ENCODE measurements at regions not wholly inside any gene's neighbourhood (a gene's known extent, or its start where the extent isn't known, plus 50 kb on each side); places are given as distances from the start of the nearest gene placed in this dataset.

DNA sequence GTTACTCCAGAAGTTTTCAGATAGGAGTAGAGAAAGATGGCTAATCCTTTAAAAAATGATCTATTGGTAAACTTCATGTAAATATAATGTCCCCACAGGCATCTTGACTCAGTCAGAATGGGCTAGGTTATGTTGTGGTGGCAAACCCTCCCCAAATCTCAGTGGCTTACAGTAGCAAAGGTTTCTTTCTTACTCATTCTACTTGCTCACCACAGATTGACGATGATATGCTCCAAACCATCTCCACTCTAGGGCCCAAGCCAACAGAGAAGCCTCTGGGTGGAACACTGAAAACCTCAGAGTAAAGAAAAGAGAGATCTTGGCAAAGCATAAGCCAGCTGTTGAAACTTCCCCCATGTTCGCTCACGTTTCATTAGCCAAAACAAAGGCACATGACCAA lies 146.4 kb downstream of the EMP1 start:
- in situ Hi-C loops (cut with HindIII; ENCODE audit: extremely low pct_ligation_motif_present, low pct_unique_long_range_greater_than_20kb) (no loop called here), intact Hi-C loops (cut with micrococcal nuclease; ENCODE audit: unreplicated experiment) (no loop called here)
- H3K27ac ChIP-seq (ENCODE audit: extremely low read length, insufficient read depth, low read length): no peak overlapping the region
- H3K79me2 ChIP-seq (ENCODE audit: insufficient read depth, low read length): no peaks in the 10 kb centered on the region
- H3K9ac ChIP-seq (ENCODE audit: insufficient read depth, low read depth, low read length): no peak overlapping the region
- WGBS (ENCODE audit: low lambda C conversion rate): 4% methylated on average over 3 of the region's 3 CpGs
- H3K4me3 ChIP-seq (replicated peaks in 1 of 3; ENCODE audit: insufficient read depth in 1 of 3, low read depth in 2 of 3, low read length in 3 of 3): no peak overlapping the region
- H3K4me2 ChIP-seq (ENCODE audit: low read depth, low read length): no peak overlapping the region
- H3K4me1 ChIP-seq (ENCODE audit: insufficient read depth, low read length): no peaks in the 10 kb centered on the region
- H3K27me3 ChIP-seq (ENCODE audit: control insufficient read depth in 1 of 2, insufficient read depth in 2 of 2, low read length in 2 of 2): no peaks in the 10 kb centered on the region
- no peak overlapping the region for H2AFZ ChIP-seq (ENCODE audit: low read length)
- BruUV-seq (replicated peaks): no TSS peak
- POLR2A ChIA-PET: no interaction called here
- FAIRE-seq: no peak
- CTCF ChIA-PET (ENCODE audit: low intra/inter-chr PET ratio, low total read pairs): no interaction called here
- TF ChIP-seq ZBED4 (CRISPR knock-in tag; IDR thresholded peaks at IDR 0.05; ENCODE audit: borderline replicate concordance) (no peak), ZFY (CRISPR knock-in tag; IDR thresholded peaks at IDR 0.05) (no peak), ZNF224 (CRISPR knock-in tag; IDR thresholded peaks at IDR 0.05) (no peak), SUZ12 (IDR thresholded peaks at IDR 0.05; ENCODE audit: low read depth, low read length) (no peak), ZNF589 (CRISPR knock-in tag; conservative IDR thresholded peaks at IDR 0.05) (no peak), ZNF562 (CRISPR knock-in tag; IDR thresholded peaks at IDR 0.05; ENCODE audit: borderline replicate concordance) (no peak), ZNF510 (CRISPR knock-in tag; IDR thresholded peaks at IDR 0.05; ENCODE audit: low read depth) (no peak), ZNF597 (CRISPR knock-in tag; IDR thresholded peaks at IDR 0.05) (no peak), TFAP4 (IDR thresholded peaks at IDR 0.05; ENCODE audit: borderline replicate concordance, low read depth) (no peak), MTF2 (CRISPR knock-in tag; IDR thresholded peaks at IDR 0.05; ENCODE audit: borderline replicate concordance) (no peak), NFYB (CRISPR knock-in tag; IDR thresholded peaks at IDR 0.05) (no peak), NCOA5 (CRISPR knock-in tag; IDR thresholded peaks at IDR 0.05) (no peak), GMEB1 (CRISPR knock-in tag; IDR thresholded peaks at IDR 0.05; ENCODE audit: borderline replicate concordance) (no peak), CHD4 (IDR thresholded peaks at IDR 0.05; ENCODE audit: borderline replicate concordance, low read length) (no peak)
- TF ChIP-seq, protein P1, sequence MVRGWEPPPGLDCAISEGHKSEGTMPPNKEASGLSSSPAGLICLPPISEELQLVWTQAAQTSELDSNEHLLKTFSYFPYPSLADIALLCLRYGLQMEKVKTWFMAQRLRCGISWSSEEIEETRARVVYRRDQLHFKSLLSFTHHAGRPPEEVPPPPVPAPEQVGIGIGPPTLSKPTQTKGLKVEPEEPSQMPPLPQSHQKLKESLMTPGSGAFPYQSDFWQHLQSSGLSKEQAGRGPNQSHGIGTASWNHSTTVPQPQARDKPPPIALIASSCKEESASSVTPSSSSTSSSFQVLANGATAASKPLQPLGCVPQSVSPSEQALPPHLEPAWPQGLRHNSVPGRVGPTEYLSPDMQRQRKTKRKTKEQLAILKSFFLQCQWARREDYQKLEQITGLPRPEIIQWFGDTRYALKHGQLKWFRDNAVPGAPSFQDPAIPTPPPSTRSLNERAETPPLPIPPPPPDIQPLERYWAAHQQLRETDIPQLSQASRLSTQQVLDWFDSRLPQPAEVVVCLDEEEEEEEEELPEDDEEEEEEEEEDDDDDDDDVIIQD (CRISPR knock-in tag; IDR thresholded peaks at IDR 0.05; ENCODE audit: low read depth): no peak
- no peak for ATAC-seq
- DNase-seq (ENCODE audit: low spot score): no peak
- no peaks in the 10 kb centered on the region for H4K20me1 ChIP-seq (ENCODE audit: insufficient read depth, low read length)
- no peaks in the 10 kb centered on the region for H3K9me3 ChIP-seq (ENCODE audit: low read length)
- H3K36me3 ChIP-seq (replicated peaks in 1 of 2; ENCODE audit: control insufficient read depth in 1 of 2, insufficient read depth in 2 of 2, low read length in 2 of 2): no peaks in the 10 kb centered on the region

All from HepG2 (cell line).